Neural cell (in vitro differentiated cells): ENCODE measurements at regions not wholly inside any gene's neighbourhood (a gene's known extent, or its start where the extent isn't known, plus 50 kb on each side); places are given as distances from the start of the nearest gene placed in this dataset.

Experiments
- H2AFZ ChIP-seq: fragments of 200-600, 300-800 bp; sonication (generic), shearing (Covaris generic); 2 replicates; pipeline ENCODE4 v1.6.0; 2014; ENCODE audit warnings: low read depth, mild to moderate bottlenecking, antibody characterized with exemption, low read length, moderate library complexity
- H3F3A ChIP-seq: fragments of 200-600 bp; shearing (Covaris generic); 2 replicates; pipeline ENCODE4 v1.6.1; 2016; ENCODE audit warnings: mild to moderate bottlenecking, moderate library complexity, mixed read lengths, antibody characterized with exemption, low read length; ENCODE audit not compliant: insufficient read depth, poor library complexity, severe bottlenecking
- H3K27ac ChIP-seq: fragments of 200-600, 300-800 bp; sonication (generic), shearing (Covaris generic); 2 replicates; pipeline ENCODE4 v1.5.1; 2014; ENCODE audit warnings: mild to moderate bottlenecking, low read length, moderate library complexity
- H3K27me3 ChIP-seq: fragments of 300-800, 200-600 bp; sonication (generic), shearing (Covaris generic); 2 replicates; pipeline ENCODE4 v1.6.0; 2014; ENCODE audit warnings: mild to moderate bottlenecking, low read depth, low read length, moderate library complexity; ENCODE audit not compliant: insufficient read depth
- H3K36me3 ChIP-seq: fragments of 300-800, 200-600 bp; sonication (generic), shearing (Covaris generic); 2 replicates; pipeline ENCODE4 v1.5.1; 2014; ENCODE audit warnings: mild to moderate bottlenecking, antibody characterized with exemption, low read length, moderate library complexity; ENCODE audit not compliant: insufficient read depth
- H3K4me2 ChIP-seq: fragments of 300-800, 200-600 bp; sonication (generic), shearing (Covaris generic); 2 replicates; pipeline ENCODE4 v1.6.0; 2014; ENCODE audit warnings: mild to moderate bottlenecking, low read length
- H3K4me3 ChIP-seq: fragments of 300-800, 200-600 bp; sonication (generic), shearing (Covaris generic); 2 replicates; pipeline ENCODE4 v1.5.1; 2014; ENCODE audit warnings: mild to moderate bottlenecking, low read length, moderate library complexity
- H3K79me2 ChIP-seq: fragments of 200-600 bp; shearing (Covaris generic); replicated peaks from 2 replicates; pipeline ENCODE4 v1.6.0; 2014; ENCODE audit warnings: mild to moderate bottlenecking, low read length, moderate library complexity; ENCODE audit not compliant: insufficient read depth
- H3K9ac ChIP-seq: fragments of 300-800, 200-600 bp; sonication (generic), shearing (Covaris generic); 2 replicates; pipeline ENCODE4 v1.6.1; 2016; ENCODE audit warnings: mild to moderate bottlenecking, low read length, mixed read lengths
- H3K9me2 ChIP-seq: fragments of 200-600 bp; shearing (Covaris generic); 2 replicates; pipeline ENCODE4 v1.6.1; 2016; ENCODE audit warnings: mild to moderate bottlenecking, low read length, mixed read lengths; ENCODE audit not compliant: insufficient read depth
- H3K9me3 ChIP-seq: fragments of 200-600, 300-800 bp; sonication (generic), shearing (Covaris generic); 2 replicates; pipeline ENCODE4 v1.6.1; 2016; ENCODE audit warnings: mild to moderate bottlenecking, mixed run types, low read length, moderate library complexity, mixed read lengths
- H4K20me1 ChIP-seq: fragments of 200-600 bp; shearing (Covaris generic); 2 replicates; pipeline ENCODE4 v1.6.1; 2016; ENCODE audit warnings: mild to moderate bottlenecking, mixed run types; ENCODE audit not compliant: insufficient read depth
- CTCF ChIP-seq: fragments of 450-650 bp; IDR thresholded peaks from 2 replicates; pipeline ENCODE4 v1.5.1; 2014; ENCODE audit warnings: antibody characterized with exemption, mild to moderate bottlenecking, moderate library complexity; ENCODE audit not compliant: poor library complexity, severe bottlenecking
- EP300 ChIP-seq: fragments of 450-650 bp; conservative IDR thresholded peaks from 2 replicates; pipeline ENCODE4 v1.6.1; 2014; ENCODE audit warnings: antibody characterized with exemption, mild to moderate bottlenecking, moderate library complexity; ENCODE audit not compliant: poor library complexity, severe bottlenecking
- EZH2 ChIP-seq: fragments of 200-600, 300-800 bp; shearing (Covaris generic), sonication (generic); IDR thresholded peaks from 2 replicates; pipeline ENCODE4 v1.6.1; 2014; ENCODE audit warnings: antibody characterized with exemption, low read length, borderline replicate concordance, mild to moderate bottlenecking; ENCODE audit not compliant: insufficient read depth, poor library complexity, severe bottlenecking
- MXI1 ChIP-seq: fragments of 450-650 bp; conservative IDR thresholded peaks from 2 replicates; pipeline ENCODE4 v1.6.1; 2014; ENCODE audit warnings: antibody characterized with exemption, mild to moderate bottlenecking; ENCODE audit not compliant: poor library complexity, severe bottlenecking
- POLR2AphosphoS5 ChIP-seq: IDR thresholded peaks from 2 replicates; pipeline ENCODE4 v1.6.1; 2012
- RAD21 ChIP-seq: fragments of 450-650 bp; conservative IDR thresholded peaks from 2 replicates; pipeline ENCODE4 v1.6.1; 2014; ENCODE audit warnings: antibody characterized with exemption, mild to moderate bottlenecking, moderate library complexity
- REST ChIP-seq: IDR thresholded peaks from 2 replicates; pipeline ENCODE4 v1.6.1; 2012; ENCODE audit warnings: borderline replicate concordance
- SMC3 ChIP-seq: fragments of 450-650 bp; conservative IDR thresholded peaks from 2 replicates; pipeline ENCODE4 v1.6.1; 2014; ENCODE audit warnings: antibody characterized with exemption, mild to moderate bottlenecking, moderate library complexity; ENCODE audit not compliant: poor library complexity
- TAF1 ChIP-seq: IDR thresholded peaks from 2 replicates; pipeline ENCODE4 v1.6.1; 2012; ENCODE audit warnings: low read depth

GRCh38 chr9:3751125-3751758 lies 225.4 kb upstream of the RFX3 start:
- no peak for TF ChIP-seq RAD21
- no peak for TF ChIP-seq TAF1
- H3K27ac ChIP-seq: no peak overlapping the region
- no peaks in the 10 kb centered on the region for H3K27me3 ChIP-seq
- H3K9ac ChIP-seq: no peak overlapping the region
- no peak overlapping the region for H3K4me3 ChIP-seq
- H3K4me2 ChIP-seq: no peak overlapping the region
- no peaks in the 10 kb centered on the region for H3K36me3 ChIP-seq
- H3F3A ChIP-seq: no peaks in the 10 kb centered on the region
- H4K20me1 ChIP-seq: no peaks in the 10 kb centered on the region
- no peak overlapping the region for H2AFZ ChIP-seq
- H3K79me2 ChIP-seq: no peaks in the 10 kb centered on the region
- H3K9me2 ChIP-seq: no peaks in the 10 kb centered on the region
- no peaks in the 10 kb centered on the region for H3K9me3 ChIP-seq

- H3K36me3 ChIP-seq: no peaks in the 10 kb centered on the region
- H3K4me3 ChIP-seq: no peak overlapping the region
- no peaks in the 10 kb centered on the region for H4K20me1 ChIP-seq
- no peaks in the 10 kb centered on the region for H3K9me3 ChIP-seq
- no peak overlapping the region for H2AFZ ChIP-seq
- H3K27me3 ChIP-seq: no peaks in the 10 kb centered on the region
- no peak overlapping the region for H3K4me2 ChIP-seq
- no peaks in the 10 kb centered on the region for H3K9me2 ChIP-seq
- H3K79me2 ChIP-seq: no peaks in the 10 kb centered on the region
- H3F3A ChIP-seq: no peaks in the 10 kb centered on the region
- H3K9ac ChIP-seq: no peak overlapping the region
- TF ChIP-seq MXI1 (no peak), EP300 (no peak), POLR2AphosphoS5 (no peak), EZH2 (no peak), RAD21 (no peak), TAF1 (no peak), REST (no peak), CTCF (no peak), SMC3 (no peak)
- no peak overlapping the region for H3K27ac ChIP-seq
Measured at GRCh38 chr9:3750321-3750720, 224.5 kb upstream of the RFX3 start.
